ENCODE measurements at regions not wholly inside any gene's neighbourhood (a gene's known extent, or its start where the extent isn't known, plus 50 kb on each side); places are given as distances from the start of the nearest gene placed in this dataset.
A peak's percentile ranks its signal among the peaks of the same experiment; 100 is the strongest.
"Not testable (repeated sequence)": the region's sequence is repeated elsewhere in the genome, so short reads cannot be mapped to it uniquely, and the experiment has no call there.

DNA sequence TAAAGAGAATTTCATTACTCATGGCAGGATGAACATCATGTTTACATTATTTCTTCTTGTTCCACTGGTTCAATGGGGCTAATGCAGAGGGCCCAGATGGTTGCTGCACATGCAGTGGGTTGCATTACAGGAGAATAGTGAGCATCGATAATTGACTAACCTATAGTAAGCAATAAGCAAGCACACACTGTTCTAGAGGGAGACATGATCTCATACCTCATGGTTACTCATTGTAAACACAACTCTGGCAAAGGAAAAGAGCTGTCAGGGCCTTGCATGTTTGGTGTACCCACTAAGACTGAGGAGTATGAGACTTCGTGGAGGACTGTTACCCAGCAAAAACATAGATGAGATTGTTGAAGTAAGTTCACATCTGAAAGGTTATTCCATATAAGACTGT, 885.6 kb upstream of the VRK2 start:
- no peak for DNase-seq (ENCODE audit: low read depth)

DNA sequence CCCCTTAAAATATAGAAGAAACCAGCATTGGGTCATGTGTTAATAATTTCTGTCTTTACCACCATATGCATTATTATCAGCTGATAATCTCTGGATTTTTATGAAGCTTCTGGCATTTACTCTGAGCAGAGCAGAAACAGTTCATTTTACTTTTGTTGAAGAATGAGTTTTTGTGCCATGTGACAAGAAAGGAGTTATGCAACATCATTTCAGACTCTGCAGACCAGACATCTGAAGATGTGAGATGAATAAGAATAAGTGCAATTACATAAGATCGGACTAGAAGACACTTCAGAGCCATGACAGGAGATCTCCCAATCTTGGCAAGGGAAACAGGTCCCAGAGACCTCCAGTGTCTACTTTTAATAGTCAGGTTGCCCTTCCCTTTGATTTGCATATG, 869.4 kb upstream of the VRK2 start:
- DNase-seq (ENCODE audit: low read depth), result no peak

DNA sequence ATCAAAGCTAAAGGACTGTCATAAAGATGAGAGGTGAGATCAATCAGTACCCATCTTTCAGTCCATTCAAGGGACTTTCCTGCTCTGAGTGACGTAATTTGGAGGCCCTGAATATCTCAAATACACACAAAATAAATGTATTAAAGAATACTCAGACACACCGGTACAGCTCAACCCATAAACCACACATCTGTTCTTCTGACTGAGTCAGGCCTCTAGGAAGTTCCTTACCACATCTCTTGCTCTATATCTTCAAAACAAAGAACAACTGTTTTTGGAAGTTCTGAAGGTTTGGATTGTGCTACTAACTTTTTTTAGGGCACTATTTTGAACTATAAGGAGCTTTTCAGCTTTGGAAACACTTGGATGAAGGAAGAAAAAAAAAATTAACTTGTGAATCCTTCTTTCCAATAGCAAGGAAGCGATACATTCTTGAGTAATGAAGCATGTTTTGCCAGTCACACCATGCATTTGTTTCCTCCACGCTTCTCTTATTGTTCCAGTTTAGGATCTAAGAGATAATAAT, 866.5 kb upstream of the VRK2 start:
- DNase-seq (ENCODE audit: low read depth), result no peak

DNA sequence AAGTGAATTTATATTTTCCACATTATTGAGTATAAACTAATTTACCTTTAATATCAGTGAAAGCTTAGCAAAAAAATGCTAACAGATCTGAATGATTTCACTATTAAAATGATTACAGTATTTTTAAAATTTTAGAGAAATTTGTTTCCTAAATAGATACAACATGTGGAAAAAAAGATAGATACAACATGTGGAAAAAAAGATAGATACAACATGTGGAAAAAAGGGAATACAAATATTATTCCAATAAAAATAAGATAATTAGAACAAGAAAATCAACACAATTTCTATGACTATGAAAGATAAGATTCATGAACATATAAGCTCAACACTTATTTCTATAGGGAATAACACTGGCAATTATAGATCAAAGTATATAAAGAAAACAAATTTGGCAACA, 865.9 kb upstream of the VRK2 start:
- DNase-seq (ENCODE audit: low read depth), result no peak

DNA sequence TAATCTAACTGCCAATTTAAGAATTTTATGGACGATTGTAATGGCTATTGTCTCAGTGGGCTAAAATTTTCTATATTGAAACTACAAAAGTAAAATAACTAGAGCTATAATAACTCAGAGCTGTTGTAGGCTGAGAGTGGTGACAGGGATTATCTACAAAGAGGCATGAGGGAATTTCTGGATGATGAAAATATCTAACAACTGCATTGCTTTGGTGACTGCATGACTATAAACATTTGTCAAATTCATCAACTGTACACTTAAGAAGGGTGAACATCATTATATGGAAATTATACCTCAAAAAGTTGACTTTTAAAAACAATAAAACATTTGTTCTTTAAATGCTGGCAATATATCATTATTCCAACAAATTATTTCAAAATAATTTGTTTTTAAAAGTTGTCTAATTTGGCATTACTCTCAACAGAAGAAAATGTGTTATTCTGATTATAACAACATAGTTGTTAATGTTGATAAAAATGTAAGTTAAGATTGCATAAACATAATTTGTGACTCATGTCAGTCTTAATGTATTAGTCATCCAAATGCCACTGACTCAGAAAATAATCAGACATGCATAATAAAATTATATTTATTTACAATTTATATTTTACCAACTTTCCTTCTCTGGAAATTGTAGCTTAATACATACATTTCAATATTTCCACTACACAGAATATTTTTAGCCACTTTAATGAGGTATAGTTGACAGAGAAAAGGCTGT, 865.1 kb upstream of the VRK2 start:
- peak; percentile 12 for DNase-seq (ENCODE audit: low read depth)

DNA sequence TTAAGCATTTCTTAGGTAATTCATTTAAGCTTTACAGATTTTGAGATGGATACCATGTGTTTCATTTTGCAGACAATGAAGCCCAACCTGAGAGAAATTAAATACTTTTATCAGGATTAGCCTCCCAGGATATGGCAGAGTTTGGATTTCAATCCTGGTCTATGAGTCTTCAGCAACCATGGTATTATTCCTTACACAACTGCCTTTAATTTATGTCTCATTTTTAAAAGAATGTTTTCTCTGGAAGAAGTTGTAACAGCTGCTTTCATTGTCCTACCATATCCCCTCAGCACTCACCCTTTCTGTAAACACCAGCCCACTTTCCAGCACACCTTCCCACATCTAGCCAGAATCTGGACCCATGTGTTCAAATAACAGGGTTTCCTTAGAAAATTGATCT, 863.7 kb upstream of the VRK2 start:
- no peak for DNase-seq (ENCODE audit: low read depth)

DNA sequence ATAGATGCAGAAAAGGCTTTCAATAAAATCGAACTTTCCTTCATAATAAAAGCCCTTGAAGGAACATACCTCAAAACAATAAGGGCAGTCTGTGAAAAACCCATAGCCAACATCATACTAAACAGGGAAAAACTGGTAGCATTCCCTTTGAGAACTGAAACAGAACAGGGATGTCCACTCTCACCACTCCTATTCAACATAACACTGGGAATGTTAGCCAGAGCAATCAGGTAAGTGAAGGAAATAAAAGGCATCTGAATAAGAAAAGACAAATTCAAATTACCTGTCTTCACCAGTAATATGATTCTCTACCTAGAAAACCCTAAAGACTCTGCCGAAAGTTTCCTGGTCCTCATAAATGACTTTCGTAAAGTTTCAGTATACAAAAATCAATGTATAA, 861.0 kb upstream of the VRK2 start:
- DNase-seq (ENCODE audit: low read depth), result no peak

DNA sequence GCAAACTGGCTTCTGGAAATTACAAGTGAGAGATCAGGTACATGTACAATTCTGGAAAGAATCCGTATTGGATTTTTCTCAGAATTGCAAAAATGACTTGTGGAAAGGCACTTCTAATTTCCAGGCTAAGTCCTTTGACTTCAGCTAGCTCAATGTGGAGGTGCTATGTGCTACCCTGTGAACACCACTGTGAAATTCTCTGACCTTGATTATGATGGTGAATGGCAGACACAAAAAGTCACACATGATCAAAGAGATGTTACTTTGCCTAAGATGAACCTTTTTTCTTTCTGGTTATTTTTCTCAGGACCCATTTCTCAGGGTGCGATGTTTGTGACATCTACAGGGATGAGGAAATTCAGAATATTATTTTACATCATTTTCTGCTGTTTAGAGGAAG, 856.6 kb upstream of the VRK2 start:
- DNase-seq (ENCODE audit: low read depth), result no peak

DNA sequence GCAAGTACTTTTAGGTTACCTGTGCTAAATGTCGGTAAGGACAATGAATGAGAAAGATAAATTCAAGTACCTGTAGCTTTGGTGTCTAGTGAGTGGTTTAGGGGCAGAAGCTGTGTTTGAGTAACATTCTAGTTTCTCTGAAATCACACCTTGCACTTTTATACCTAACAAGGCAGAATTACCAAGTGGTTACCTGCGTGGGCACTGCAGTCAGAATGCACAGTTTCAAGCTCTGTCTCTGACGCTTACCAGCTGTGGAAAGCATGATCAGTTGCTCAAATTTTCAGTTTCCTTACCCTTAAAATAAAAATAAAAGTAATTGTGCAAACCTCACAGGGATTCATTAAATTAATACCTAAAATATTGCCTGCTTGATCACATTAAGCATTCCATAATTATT, 846.9 kb upstream of the VRK2 start:
- no peak for DNase-seq (ENCODE audit: low read depth)

DNA sequence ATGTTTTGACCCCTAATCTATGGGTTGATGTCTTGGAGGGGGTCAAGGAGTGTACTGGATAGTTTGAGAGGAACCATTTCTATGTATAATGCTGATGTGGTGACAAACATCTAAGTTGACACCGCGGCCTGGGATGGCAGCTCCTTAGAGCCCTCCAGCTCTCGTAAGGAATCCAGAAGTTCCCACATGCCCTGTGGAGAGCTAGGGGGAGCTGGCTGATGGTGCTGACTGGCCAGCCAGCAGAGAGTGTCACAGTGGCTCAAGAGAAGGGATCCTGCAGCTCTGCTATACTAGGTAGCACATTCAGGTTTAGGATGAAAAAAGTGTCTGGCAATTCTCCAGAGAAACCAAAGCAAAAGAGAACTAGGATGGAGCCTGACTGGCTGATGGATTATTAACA, 842.2 kb upstream of the VRK2 start:
- no peak for DNase-seq (ENCODE audit: low read depth)

DNA sequence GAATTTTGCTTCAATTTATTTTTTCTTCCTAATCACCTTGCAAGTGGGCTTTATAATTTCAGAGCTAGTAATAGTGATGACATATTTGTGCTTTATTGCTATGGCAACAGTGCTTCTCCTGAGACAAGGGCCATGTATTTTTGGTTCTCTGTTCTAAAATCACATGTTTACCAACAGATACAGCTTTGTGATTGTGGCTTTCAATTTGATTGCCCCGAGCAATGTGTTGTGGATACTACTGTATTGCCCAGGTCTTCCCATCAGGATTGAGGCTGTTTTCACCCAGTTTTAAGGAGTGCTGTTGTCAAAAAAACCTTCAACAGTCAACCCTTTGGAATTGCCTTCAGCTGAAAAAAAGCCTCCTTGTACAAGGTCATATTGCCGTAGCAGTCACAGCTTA, 841.4 kb upstream of the VRK2 start:
- no peak for DNase-seq (ENCODE audit: low read depth)

DNA sequence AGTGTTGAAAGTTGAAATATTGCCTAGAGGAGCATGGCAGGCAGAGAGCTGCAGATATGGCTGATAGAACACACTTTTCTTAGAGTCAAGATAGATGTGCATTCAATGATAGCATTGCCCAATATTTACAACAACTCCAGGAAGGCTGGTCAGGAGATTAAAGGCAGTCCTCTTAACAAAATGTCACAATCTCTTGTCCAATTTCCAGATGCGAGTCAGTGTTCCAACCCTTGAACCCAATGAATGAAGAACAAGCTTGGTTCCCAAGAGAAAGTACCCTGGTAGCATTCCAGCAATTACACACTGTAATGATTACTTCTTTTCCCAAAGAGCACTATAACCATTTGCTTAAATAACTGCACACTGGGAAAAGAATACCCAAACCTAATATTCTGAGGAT, 839.4 kb upstream of the VRK2 start:
- no peak for DNase-seq (ENCODE audit: low read depth)

DNA sequence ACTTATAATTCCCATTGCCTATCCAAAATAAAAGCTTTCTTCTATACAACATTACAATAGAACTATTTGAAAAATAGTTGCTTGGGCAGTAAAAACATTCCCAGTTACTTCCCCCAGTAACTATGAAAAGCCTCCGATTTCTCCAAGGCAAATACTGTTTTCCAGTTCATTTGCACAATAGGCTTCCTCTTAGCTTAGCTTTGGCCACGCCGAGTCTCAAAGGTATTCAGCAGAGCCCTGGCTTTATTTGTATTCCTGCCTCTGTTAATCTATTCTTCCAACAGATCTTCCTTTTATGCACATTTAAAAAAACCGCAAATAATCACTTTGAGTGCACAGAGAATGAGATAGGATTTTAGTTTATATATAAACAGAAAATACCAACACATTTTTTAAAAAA, 836.8 kb upstream of the VRK2 start:
- DNase-seq (ENCODE audit: low read depth), result no peak

DNA sequence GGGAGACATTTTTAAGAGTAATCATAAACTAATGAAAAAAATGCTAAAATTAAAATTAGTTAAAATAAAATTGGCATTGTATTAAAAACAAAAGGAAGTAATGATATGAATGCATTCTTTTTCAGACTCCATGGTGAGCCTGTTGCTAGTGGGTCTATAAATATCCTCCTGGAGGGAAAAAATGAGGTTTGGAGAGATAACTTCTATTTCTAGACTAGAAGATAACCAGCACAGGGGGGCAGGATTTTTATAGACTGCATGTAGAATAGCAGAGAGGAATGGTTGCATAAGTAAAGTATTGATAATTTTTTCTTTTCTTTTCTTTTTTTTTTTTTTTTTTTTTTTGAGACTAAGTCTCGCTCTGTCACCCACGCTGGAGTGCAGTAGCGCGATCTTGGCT, 835.8 kb upstream of the VRK2 start:
- no peak for DNase-seq (ENCODE audit: low read depth)

DNA sequence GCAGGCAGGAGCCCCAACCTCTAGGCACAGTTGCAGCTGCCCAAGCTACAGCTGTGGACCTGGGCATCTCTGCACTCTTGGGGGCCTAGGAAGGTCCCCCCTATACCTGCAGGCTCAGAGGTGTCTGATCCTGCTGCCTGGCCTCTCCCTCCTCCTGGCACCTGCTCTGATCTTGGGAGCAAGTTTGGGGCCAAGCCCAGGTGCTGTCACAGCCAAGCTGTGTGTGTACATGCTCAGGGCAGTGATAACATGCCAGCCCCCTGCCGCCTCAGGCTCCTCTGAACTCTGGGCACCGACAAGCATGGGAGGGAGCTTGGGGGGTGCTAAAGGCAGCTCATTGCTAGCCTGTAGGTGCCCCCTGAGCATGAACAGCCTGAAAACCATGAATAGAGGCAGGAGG, 829.6 kb upstream of the VRK2 start:
- no peak for DNase-seq (ENCODE audit: low read depth)

DNA sequence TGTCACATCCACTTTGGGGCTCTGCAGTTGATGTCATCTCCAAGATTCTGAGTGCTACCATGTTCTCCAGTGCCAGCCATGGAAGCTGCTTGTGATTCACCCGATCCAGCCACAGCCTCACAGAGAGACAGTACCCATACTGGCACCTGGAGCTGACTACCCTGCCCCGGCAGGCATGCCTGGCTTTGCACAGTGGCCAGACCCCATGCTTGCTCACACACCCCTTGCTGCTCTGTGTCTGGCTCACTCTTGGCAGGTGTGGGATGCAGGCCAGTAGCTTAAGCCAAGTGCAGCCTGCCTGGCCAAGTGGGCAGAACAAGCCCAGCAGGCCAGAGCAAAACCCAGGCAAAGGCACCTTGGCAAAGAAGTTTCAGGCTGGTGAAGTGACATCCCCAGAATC, 828.4 kb upstream of the VRK2 start:
- DNase-seq (ENCODE audit: low read depth), result no peak

DNA sequence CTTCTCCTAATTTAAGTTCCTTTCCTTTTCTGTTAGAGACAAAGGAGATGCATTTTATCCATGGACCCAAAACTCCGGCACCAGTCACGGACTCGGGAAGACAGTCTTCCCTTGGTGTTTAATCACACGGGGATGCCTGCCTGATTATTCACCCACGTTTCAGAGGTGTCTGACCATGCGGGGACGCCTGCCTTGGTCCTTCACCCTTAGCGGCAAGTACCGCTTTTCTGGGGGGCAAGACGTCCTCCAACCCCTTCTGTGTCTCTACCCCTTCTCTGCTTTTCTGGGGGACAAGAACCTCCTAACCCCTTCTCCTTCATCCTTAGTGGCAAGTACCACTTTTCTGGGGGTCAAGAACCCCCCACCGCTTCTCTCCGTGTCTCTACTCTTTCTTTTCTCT, 816.9 kb upstream of the VRK2 start:
- DNase-seq (ENCODE audit: low read depth), result not testable (repeated sequence)

DNA sequence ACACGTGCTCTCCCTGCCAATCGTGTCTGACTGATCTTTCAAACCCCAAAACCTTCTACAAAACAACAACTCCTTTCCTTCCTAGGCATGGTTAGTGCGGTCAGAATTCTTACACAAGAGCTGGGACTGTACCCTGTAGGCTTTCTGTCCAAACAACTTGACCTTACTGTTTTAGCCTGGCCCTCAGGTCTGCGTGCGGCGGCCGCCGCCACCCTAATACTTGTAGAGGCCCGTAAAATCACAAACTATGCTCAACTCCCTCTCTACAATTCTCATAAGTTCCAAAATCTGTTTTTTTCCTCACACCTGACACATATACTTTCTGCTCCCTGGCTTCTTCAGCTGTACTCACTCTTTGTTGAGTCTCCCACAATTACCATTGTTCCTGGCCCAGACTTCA, 814.3 kb upstream of the VRK2 start:
- not testable (repeated sequence) for DNase-seq (ENCODE audit: low read depth)

DNA sequence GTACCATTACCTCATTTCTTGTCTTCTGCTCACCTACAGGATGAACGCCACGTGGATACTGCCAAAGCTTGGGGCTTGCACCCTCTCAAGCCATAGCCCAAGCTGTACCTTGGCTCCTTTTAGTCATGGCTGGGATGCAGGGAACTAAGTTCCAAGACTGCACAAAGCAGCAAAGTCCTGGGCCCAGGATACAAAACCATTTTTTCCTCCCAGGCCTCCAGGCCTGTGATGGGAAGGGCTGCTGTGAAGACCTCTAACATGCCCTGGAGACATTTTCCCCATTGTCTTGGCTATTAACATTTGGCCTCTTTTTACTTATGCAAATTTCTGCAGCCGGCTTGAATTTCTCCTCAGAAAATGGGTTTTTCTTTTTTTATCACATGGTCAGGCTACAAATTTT, 795.1 kb upstream of the VRK2 start:
- not testable (repeated sequence) for DNase-seq (ENCODE audit: low read depth)

DNA sequence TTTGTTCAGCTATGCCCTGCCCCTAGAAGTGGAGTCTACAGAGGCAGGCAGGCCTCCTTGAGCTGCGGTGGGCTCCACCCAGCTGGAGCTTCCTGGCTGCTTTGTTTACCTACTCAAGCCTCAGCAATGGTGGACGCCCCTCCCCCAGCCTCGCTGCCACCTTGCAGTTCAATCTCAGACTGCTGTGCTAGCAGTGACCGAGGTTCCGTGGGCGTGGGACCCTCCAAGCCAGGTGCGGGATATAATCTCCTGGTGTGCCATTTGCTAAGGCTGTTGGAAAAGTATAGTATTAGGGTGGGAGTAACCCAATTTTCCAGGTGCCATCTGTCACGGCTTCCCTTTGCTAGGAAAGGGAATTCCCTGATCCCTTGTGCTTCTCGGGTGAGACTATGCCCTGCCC, 770.2 kb upstream of the VRK2 start:
- DNase-seq (ENCODE audit: low read depth), result not testable (repeated sequence)

DNA sequence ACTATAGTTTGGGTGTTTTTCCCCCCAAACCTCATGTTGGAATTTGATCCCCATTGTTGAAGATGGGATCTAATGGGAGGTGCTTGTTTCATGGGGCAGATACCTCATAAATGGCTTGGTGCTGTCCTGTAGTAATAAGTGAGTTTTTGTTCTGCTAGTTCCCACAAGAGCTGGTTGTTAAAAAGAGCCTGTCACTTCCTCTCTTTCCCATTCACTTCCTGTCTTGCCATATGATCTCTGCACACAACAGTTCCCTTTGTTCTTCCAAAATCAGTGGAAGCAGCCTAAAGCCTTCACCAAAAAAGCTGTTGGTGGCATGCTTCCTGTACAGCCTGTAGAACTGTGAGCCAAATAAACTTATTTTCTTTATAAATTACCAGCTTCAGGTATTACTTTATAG, 768.2 kb upstream of the VRK2 start:
- DNase-seq (ENCODE audit: low read depth), result no peak

DNA sequence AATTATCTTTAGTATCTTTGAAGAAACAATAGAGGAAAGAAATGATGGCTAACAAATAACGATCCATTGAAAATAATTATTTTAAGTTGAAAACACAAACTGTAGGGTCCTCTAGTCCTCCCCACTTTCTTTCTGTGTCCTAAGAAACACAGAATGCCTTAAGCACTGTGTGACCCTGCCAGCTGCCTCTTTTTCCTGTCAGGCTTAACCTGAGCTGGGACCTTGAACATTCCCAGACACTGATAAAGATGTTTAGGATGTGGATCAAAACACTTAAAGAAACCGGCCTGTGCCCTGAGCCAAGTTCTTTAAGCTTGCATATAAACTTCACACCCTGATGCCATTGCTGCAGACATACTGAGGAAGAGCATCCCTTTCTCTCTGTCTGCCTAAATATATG, 755.4 kb upstream of the VRK2 start:
- no peak for DNase-seq (ENCODE audit: low read depth)

DNA sequence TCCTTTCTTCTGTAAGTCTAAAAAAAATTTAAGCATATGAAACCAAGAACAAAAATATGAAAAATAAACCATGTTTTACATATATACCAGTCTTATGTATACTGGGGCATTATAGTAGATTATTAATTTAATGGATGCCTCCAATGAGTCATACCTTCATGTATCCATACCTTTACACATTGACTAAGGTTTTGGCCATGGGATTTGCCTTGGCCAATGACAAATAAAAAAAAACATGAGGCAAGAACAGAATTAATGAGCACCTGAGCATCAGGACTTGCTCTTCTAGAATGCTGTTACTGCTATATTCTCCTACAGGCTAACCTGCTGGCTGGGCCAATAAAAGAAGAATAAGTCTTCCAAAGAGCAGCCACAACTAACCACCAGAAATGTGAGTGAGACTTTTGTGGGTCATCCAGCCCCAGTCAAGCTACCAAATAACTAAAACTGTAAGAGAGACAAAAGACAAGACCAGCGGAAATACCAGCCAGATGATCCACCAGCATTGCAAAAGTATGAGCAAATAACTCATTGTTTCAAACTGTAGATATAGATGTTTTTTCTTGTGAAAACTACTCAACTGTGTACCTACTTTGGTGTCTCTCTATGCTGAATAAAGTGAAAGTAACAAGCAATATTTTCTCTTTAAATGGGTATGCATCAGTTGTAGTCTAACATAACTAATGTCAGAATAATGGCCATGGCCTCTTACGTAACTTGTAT, 749.6 kb upstream of the VRK2 start:
- no peak for DNase-seq (ENCODE audit: low read depth)

DNA sequence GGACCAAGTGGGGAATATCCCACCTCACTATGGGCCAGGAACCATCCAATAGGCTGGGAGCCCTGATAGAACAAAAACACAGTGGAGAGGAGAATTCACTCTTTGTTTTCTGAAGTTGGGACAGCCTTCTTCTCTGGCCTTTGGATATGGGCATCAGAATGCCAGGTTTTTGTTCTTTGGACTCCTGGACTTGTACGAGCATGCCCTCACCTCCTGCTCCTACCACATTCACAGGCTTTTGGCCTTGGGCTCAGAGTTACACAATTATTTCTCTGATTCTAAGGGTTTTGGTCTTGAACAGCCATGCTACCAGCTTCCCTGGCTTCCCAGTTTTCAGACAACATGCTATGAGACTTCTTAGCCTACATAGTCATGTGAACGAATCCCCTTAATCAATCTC, 732.9 kb upstream of the VRK2 start:
- no peak for DNase-seq (ENCODE audit: low read depth)

All from stromal cell of bone marrow (primary cell).